ENCODE measurements at regions not wholly inside any gene's neighbourhood (a gene's known extent, or its start where the extent isn't known, plus 50 kb on each side); places are given as distances from the start of the nearest gene placed in this dataset.
"Not testable (repeated sequence)": the region's sequence is repeated elsewhere in the genome, so short reads cannot be mapped to it uniquely, and the experiment has no call there.

- TF ChIP-seq, protein P1, sequence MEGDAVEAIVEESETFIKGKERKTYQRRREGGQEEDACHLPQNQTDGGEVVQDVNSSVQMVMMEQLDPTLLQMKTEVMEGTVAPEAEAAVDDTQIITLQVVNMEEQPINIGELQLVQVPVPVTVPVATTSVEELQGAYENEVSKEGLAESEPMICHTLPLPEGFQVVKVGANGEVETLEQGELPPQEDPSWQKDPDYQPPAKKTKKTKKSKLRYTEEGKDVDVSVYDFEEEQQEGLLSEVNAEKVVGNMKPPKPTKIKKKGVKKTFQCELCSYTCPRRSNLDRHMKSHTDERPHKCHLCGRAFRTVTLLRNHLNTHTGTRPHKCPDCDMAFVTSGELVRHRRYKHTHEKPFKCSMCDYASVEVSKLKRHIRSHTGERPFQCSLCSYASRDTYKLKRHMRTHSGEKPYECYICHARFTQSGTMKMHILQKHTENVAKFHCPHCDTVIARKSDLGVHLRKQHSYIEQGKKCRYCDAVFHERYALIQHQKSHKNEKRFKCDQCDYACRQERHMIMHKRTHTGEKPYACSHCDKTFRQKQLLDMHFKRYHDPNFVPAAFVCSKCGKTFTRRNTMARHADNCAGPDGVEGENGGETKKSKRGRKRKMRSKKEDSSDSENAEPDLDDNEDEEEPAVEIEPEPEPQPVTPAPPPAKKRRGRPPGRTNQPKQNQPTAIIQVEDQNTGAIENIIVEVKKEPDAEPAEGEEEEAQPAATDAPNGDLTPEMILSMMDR (IDR thresholded peaks at IDR 0.05) = no peak
- peaks cover 3% of the 10 kb centered on the region for H3K4me1 ChIP-seq
- ATAC-seq = no peak
- H3K4me3 ChIP-seq = no peak overlapping the region
- no peaks in the 10 kb centered on the region for H3K27me3 ChIP-seq
- no peak for DNase-seq
- H3K36me3 ChIP-seq = no peaks in the 10 kb centered on the region
- intact Hi-C loops (cut with DNase I) = no loop called here
- no peaks in the 10 kb centered on the region for H3K9me3 ChIP-seq
- H3K27ac ChIP-seq = no peak overlapping the region
Measured at GRCh38 chr10:30742471-30742870, 112.9 kb upstream of the LYZL2 start.

DNA sequence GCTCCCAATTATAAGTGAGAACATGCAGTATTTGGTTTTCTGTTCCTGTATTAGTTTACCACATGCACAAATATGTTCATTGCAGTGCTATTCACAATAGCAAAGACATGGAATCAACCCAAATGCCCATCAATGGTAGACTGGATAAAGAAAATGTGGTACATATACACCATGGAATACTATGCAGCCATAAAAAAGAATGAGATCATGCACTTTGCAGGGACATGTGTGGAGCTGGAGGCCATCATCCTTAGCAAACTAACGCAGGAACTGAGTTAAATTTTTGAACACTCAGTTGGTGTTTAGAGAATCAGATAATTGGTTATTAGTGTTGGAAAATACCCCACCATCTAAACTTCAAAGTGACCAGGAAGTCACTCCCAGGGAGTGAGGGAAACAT, 111.2 kb upstream of the LYZL2 start:
- H3K36me3 ChIP-seq; H3K4me1 ChIP-seq; H3K27ac ChIP-seq; H3K4me3 ChIP-seq; H3K27me3 ChIP-seq; H3K9me3 ChIP-seq; ATAC-seq; DNase-seq; intact Hi-C loops (cut with DNase I): not testable (repeated sequence)

- no peak overlapping the region for H3K4me3 ChIP-seq
- TF ChIP-seq, protein P1 (IDR thresholded peaks at IDR 0.05) = no peak
- intact Hi-C loops (cut with DNase I) = no loop called here
- H3K4me1 ChIP-seq = no peaks in the 10 kb centered on the region
- no peaks in the 10 kb centered on the region for H3K36me3 ChIP-seq
- H3K9me3 ChIP-seq = no peaks in the 10 kb centered on the region
- H3K27ac ChIP-seq = no peak overlapping the region
- ATAC-seq = no peak
- no peaks in the 10 kb centered on the region for H3K27me3 ChIP-seq
- DNase-seq = no peak
Measured at GRCh38 chr10:30738416-30738815, 108.9 kb upstream of the LYZL2 start.

DNA sequence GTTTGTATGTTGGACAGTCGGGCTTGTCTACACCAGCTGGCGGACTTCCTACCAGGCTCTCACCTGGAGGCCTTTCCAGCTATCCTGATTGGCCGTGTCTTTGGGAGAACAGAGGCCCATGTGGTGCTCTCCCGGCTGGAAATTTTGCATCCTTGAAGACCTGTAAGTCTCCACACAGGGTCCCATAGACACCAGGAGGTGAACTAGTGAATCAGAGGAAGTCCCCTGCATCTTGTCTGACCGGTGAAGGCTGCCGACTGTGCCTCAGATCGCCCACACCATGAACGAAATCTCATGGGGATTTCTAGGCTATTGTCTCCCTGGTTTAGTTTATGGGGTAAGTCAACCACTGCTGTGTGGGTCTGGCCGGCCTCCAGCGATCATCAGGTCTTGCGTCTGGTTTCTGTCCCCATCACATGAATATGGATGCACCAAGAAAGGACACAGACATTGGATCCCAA, 108.4 kb upstream of the LYZL2 start:
- no peak for ATAC-seq
- intact Hi-C loops (cut with DNase I) = no loop called here
- H3K27ac ChIP-seq = no peak overlapping the region
- DNase-seq = no peak
- TF ChIP-seq, protein P1 (IDR thresholded peaks at IDR 0.05) = no peak
- no peak overlapping the region for H3K4me3 ChIP-seq
- no peaks in the 10 kb centered on the region for H3K36me3 ChIP-seq
- H3K9me3 ChIP-seq = no peaks in the 10 kb centered on the region
- H3K27me3 ChIP-seq = no peaks in the 10 kb centered on the region
- no peaks in the 10 kb centered on the region for H3K4me1 ChIP-seq

GRCh38 chr10:30736685-30737232, 107.2 kb upstream of the LYZL2 start:
- Histone ChIP-seq H3K4me3 (no peak overlapping the region), H3K27me3 (no peaks in the 10 kb centered on the region)
- no peak for ATAC-seq

GRCh38 chr10:30734901-30735300, 105.3 kb upstream of the LYZL2 start:
- Histone ChIP-seq H3K4me1 (no peaks in the 10 kb centered on the region), H3K4me3 (no peak overlapping the region), H3K36me3 (no peaks in the 10 kb centered on the region), H3K27ac (no peak overlapping the region), H3K27me3 (no peaks in the 10 kb centered on the region), H3K9me3 (no peaks in the 10 kb centered on the region)
- DNase-seq (no peak), ATAC-seq (no peak)
- TF ChIP-seq, protein P1 (IDR thresholded peaks at IDR 0.05) = no peak
- intact Hi-C loops (cut with DNase I) = no loop called here

More at GRCh38 chr10:30736685-30737232, 107.2 kb upstream of the LYZL2 start:
- no peaks in the 10 kb centered on the region for H3K9me3 ChIP-seq
- H3K27ac ChIP-seq = no peak overlapping the region
- H3K4me1 ChIP-seq = no peaks in the 10 kb centered on the region
- intact Hi-C loops (cut with DNase I) = no loop called here
- H3K36me3 ChIP-seq = no peaks in the 10 kb centered on the region
- no peak for DNase-seq
- TF ChIP-seq, protein P1 (IDR thresholded peaks at IDR 0.05) = no peak
